Neural progenitor cell (in vitro differentiated cells): ENCODE measurements at regions not wholly inside any gene's neighbourhood (a gene's known extent, or its start where the extent isn't known, plus 50 kb on each side); places are given as distances from the start of the nearest gene placed in this dataset.

ENCODE experiments used
- DNase-seq: peaks from one replicate; pipeline ENCODE4 v3.0.0-alpha.2; 2016; ENCODE audit warnings: low spot score
- H2AFZ ChIP-seq: fragments of 200-600 bp; sonication (generic); replicated peaks from 2 replicates; pipeline ENCODE4 v1.6.1; 2016; ENCODE audit warnings: antibody characterized with exemption
- H3F3A ChIP-seq: fragments of 200-600 bp; sonication (generic); 2 replicates; pipeline ENCODE4 v1.6.1; 2016; ENCODE audit warnings: antibody characterized with exemption, low read depth
- H3K27ac ChIP-seq: fragments of 200-600 bp; sonication (generic); 2 replicates; pipeline ENCODE4 v1.5.1; 2016; ENCODE audit warnings: mild to moderate bottlenecking
- H3K27me3 ChIP-seq: fragments of 200-600 bp; sonication (generic); 2 replicates; pipeline ENCODE4 v1.6.1; 2016; ENCODE audit warnings: mild to moderate bottlenecking, moderate library complexity
- H3K36me3 ChIP-seq: fragments of 200-600 bp; sonication (generic); 2 replicates; pipeline ENCODE4 v1.5.1; 2016
- H3K4me1 ChIP-seq: fragments of 200-600 bp; sonication (generic); 2 replicates; pipeline ENCODE4 v1.6.1; 2016; ENCODE audit warnings: mixed run types
- H3K4me2 ChIP-seq: fragments of 200-600 bp; sonication (generic); 2 replicates; pipeline ENCODE4 v1.6.1; 2016
- H3K4me3 ChIP-seq: fragments of 200-600 bp; sonication (generic); 2 replicates; pipeline ENCODE4 v1.5.1; 2016
- H3K79me2 ChIP-seq: fragments of 200-600 bp; sonication (generic); 2 replicates; pipeline ENCODE4 v1.6.1; 2016; ENCODE audit warnings: low read depth
- H3K9ac ChIP-seq: fragments of 200-600 bp; sonication (generic); 2 replicates; pipeline ENCODE4 v1.6.1; 2016
- H3K9me3 ChIP-seq: fragments of 200-600 bp; sonication (generic); 2 replicates; pipeline ENCODE4 v1.5.1; 2016; ENCODE audit warnings: low read depth
- H4K20me1 ChIP-seq: fragments of 200-600 bp; sonication (generic); 2 replicates; pipeline ENCODE4 v1.6.1; 2016; ENCODE audit warnings: low read depth
- H3K27ac Mint-ChIP-seq: 3 replicates; pipeline ENCODE4 v1.8.0; 2021; ENCODE audit warnings: mixed read lengths
- H3K27me3 Mint-ChIP-seq: 2 replicates; pipeline ENCODE4 v1.8.0; 2022; ENCODE audit warnings: low read depth, mild to moderate bottlenecking, inconsistent platforms, moderate library complexity, mixed read lengths; ENCODE audit not compliant: insufficient read depth
- H3K36me3 Mint-ChIP-seq: 3 replicates; pipeline ENCODE4 v1.8.0; 2021; ENCODE audit warnings: mixed read lengths
- H3K4me1 Mint-ChIP-seq: 3 replicates; pipeline ENCODE4 v1.8.0; 2021; ENCODE audit warnings: mixed read lengths
- H3K4me3 Mint-ChIP-seq: 3 replicates; pipeline ENCODE4 v1.8.0; 2021; ENCODE audit warnings: mild to moderate bottlenecking, moderate library complexity, mixed read lengths
- H3K9me3 Mint-ChIP-seq: 3 replicates; pipeline ENCODE4 v1.8.0; 2020; ENCODE audit warnings: mixed read lengths
- EZH2 ChIP-seq: fragments of 200-600 bp; sonication (generic); IDR thresholded peaks from 2 replicates; pipeline ENCODE4 v1.6.1; 2017; ENCODE audit warnings: antibody characterized with exemption, mild to moderate bottlenecking, moderate library complexity
- EZH2phosphoT487 ChIP-seq: fragments of 200-600 bp; sonication (generic); IDR thresholded peaks from 2 replicates; pipeline ENCODE4 v1.6.1; 2017; ENCODE audit warnings: antibody characterized with exemption
- TF ChIP-seq, protein P1 (sequence below): fragments of 200-600 bp; sonication (generic); IDR thresholded peaks from 2 replicates; pipeline ENCODE4 v1.5.1; 2017; ENCODE audit warnings: antibody characterized with exemption, mild to moderate bottlenecking

GRCh38 chr13:22495819-22496218, 685.0 kb upstream of the SGCG start:
- DNase-seq: peak; percentile 3
- Histone ChIP-seq H4K20me1 (no peaks in the 10 kb centered on the region), H3F3A (no peaks in the 10 kb centered on the region), H3K27me3 (no peaks in the 10 kb centered on the region), H2AFZ (peak overlapping the region; percentile 1), H3K9me3 (no peaks in the 10 kb centered on the region), H3K27ac (no peak overlapping the region), H3K4me3 (no peak overlapping the region), H3K36me3 (no peaks in the 10 kb centered on the region), H3K79me2 (no peaks in the 10 kb centered on the region), H3K4me1 (peaks cover 23% of the 10 kb centered on the region), H3K4me2 (peak overlapping the region; percentile 37), H3K9ac (no peak overlapping the region)
- no peak for TF ChIP-seq EZH2
- TF ChIP-seq EZH2phosphoT487: no peak
- TF ChIP-seq, protein P1, sequence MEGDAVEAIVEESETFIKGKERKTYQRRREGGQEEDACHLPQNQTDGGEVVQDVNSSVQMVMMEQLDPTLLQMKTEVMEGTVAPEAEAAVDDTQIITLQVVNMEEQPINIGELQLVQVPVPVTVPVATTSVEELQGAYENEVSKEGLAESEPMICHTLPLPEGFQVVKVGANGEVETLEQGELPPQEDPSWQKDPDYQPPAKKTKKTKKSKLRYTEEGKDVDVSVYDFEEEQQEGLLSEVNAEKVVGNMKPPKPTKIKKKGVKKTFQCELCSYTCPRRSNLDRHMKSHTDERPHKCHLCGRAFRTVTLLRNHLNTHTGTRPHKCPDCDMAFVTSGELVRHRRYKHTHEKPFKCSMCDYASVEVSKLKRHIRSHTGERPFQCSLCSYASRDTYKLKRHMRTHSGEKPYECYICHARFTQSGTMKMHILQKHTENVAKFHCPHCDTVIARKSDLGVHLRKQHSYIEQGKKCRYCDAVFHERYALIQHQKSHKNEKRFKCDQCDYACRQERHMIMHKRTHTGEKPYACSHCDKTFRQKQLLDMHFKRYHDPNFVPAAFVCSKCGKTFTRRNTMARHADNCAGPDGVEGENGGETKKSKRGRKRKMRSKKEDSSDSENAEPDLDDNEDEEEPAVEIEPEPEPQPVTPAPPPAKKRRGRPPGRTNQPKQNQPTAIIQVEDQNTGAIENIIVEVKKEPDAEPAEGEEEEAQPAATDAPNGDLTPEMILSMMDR: no peak
- Mint-ChIP-seq H3K4me3 (no peak overlapping the region), H3K36me3 (no peaks in the 10 kb centered on the region), H3K27ac (no peak overlapping the region), H3K4me1 (peaks cover 13% of the 10 kb centered on the region), H3K9me3 (peaks cover 10% of the 10 kb centered on the region), H3K27me3 (peaks cover 2% of the 10 kb centered on the region)

DNA sequence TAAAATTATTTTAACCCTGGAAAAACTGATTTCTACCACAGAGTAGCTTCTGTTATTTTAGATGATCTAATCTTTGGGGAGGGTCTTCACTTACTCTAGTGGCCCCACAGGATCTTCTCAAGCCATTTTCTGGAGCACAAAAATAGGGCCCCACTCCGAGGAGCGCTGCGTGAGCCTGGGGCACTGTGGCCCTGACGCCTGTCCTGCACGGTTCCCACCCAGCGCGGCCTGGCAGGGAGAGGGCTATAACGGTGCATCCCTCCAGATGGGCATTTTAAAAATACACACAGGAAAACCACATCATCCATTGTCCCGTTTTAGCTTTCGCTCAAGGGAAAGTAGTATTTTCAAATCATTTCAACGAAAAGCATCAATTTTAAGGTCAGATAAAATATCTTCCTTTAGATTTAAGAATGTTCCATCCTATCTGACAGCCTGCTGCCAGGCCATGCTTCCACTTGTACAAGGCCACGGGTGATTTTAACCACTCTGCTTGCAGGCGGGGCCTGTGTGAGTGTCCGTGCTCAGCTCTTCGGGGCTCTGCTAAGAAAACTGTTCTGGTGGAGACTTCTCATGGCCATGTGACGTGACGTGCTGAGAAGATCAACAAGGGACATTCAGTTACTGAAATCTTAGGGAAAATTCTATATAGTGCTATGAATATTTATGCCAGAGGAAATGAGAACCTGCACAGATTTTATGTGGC, 683.8 kb upstream of the SGCG start:
- no peaks in the 10 kb centered on the region for H3K79me2 ChIP-seq
- peaks cover 10% of the 10 kb centered on the region for H3K9me3 Mint-ChIP-seq
- H3K4me3 Mint-ChIP-seq: no peak overlapping the region
- DNase-seq: no peak
- TF ChIP-seq, protein P1: no peak
- TF ChIP-seq EZH2 (no peak), EZH2phosphoT487 (no peak)
- H3K4me1 Mint-ChIP-seq: peaks cover 13% of the 10 kb centered on the region
- no peak overlapping the region for H3K9ac ChIP-seq
- H3K9me3 ChIP-seq: no peaks in the 10 kb centered on the region
- H3K4me2 ChIP-seq: no peak overlapping the region
- no peaks in the 10 kb centered on the region for H3K36me3 Mint-ChIP-seq
- no peak overlapping the region for H3K4me3 ChIP-seq
- no peaks in the 10 kb centered on the region for H4K20me1 ChIP-seq
- no peaks in the 10 kb centered on the region for H3K27me3 ChIP-seq
- H2AFZ ChIP-seq: no peak overlapping the region
- H3K36me3 ChIP-seq: no peaks in the 10 kb centered on the region
- H3K27me3 Mint-ChIP-seq: peaks cover 5% of the 10 kb centered on the region
- H3K27ac Mint-ChIP-seq: peak overlapping the region; percentile 57
- no peak overlapping the region for H3K27ac ChIP-seq
- no peaks in the 10 kb centered on the region for H3F3A ChIP-seq
- H3K4me1 ChIP-seq: peaks cover 23% of the 10 kb centered on the region

DNA sequence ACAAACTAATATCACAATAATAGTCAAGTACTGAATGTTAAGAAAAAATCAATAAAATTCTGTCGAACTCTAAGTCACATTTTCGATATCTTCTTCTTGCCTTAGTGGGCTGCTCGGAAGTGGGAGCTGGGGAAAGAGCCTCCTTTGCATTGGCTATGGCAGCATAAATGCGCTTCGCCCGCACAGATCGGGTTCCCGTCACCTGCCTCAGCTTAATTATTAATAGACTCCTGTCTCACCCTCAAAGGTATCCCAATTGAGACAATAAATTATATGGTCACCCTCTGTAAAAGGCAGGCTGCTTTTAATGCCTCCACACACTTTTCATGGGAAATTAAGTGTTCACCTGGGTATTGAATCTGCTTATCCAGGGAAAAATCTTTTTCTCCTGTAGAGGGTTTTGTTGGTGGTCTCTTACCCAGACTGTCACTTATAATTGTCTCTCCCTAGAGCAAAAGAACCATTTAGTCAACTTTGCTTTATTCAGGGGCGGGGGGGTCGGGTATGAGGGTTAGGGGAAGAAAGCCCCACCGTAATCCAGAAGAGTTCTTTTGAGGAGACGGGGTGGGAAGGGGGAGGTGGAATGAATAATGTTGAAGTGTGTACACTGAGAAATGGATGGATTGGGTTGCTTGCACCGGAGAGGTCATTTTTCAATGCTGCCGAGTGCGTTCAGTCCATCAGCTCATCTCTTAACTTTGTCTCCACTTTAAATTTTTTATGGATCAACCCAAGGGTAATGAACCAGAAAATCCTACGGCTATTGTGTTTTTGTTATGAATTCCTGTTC, 682.6 kb upstream of the SGCG start:
- no peak overlapping the region for H3K4me3 Mint-ChIP-seq
- no peaks in the 10 kb centered on the region for H3F3A ChIP-seq
- H3K4me1 Mint-ChIP-seq: peaks cover 13% of the 10 kb centered on the region
- no peak overlapping the region for H3K27ac Mint-ChIP-seq
- H3K9ac ChIP-seq: no peak overlapping the region
- no peaks in the 10 kb centered on the region for H3K79me2 ChIP-seq
- H4K20me1 ChIP-seq: no peaks in the 10 kb centered on the region
- H3K4me3 ChIP-seq: no peak overlapping the region
- H3K27ac ChIP-seq: no peak overlapping the region
- no peaks in the 10 kb centered on the region for H3K27me3 ChIP-seq
- no peak for TF ChIP-seq EZH2
- TF ChIP-seq EZH2phosphoT487: no peak
- TF ChIP-seq, protein P1: no peak
- H3K36me3 ChIP-seq: no peaks in the 10 kb centered on the region
- H3K36me3 Mint-ChIP-seq: no peaks in the 10 kb centered on the region
- peaks cover 5% of the 10 kb centered on the region for H3K27me3 Mint-ChIP-seq
- H3K4me1 ChIP-seq: peaks cover 23% of the 10 kb centered on the region
- no peaks in the 10 kb centered on the region for H3K9me3 ChIP-seq
- DNase-seq: no peak
- H3K4me2 ChIP-seq: no peak overlapping the region
- H2AFZ ChIP-seq: no peak overlapping the region
- H3K9me3 Mint-ChIP-seq: peaks cover 7% of the 10 kb centered on the region
